GM23338 (cell line): ENCODE measurements at regions not wholly inside any gene's neighbourhood (a gene's known extent, or its start where the extent isn't known, plus 50 kb on each side); places are given as distances from the start of the nearest gene placed in this dataset.

Experiments
- CREB1 ChIP-seq: fragments of 250-450 bp; sonication (Bioruptor Pico); IDR thresholded peaks from 2 replicates; pipeline ENCODE4 v1.5.0; 2020; ENCODE audit warnings: low read depth, mild to moderate bottlenecking, moderate library complexity
- EZH2 ChIP-seq: fragments of 200-600 bp; sonication (generic); IDR thresholded peaks from one replicate; pipeline ENCODE4 v1.8.0; 2017; ENCODE audit warnings: antibody characterized with exemption, mild to moderate bottlenecking, low read depth; ENCODE audit not compliant: unreplicated experiment
- EZH2phosphoT487 ChIP-seq: fragments of 200-600 bp; sonication (generic); IDR thresholded peaks from one replicate; pipeline ENCODE4 v1.8.1; 2018; ENCODE audit warnings: antibody characterized with exemption; ENCODE audit not compliant: unreplicated experiment
- JUNB ChIP-seq: IDR thresholded peaks from one replicate; pipeline ENCODE4 v1.6.1; 2016; ENCODE audit warnings: antibody characterized with exemption; ENCODE audit not compliant: unreplicated experiment
- NANOG ChIP-seq: IDR thresholded peaks from 2 replicates; pipeline ENCODE4 v1.6.1; 2016; ENCODE audit warnings: antibody characterized with exemption, borderline replicate concordance
- POLR2AphosphoS5 ChIP-seq: IDR thresholded peaks from 2 replicates; pipeline ENCODE4 v1.6.1; 2016; ENCODE audit warnings: antibody characterized with exemption, low read depth
- ZNF114 ChIP-seq: fragments of 250-450 bp; sonication (Bioruptor Pico); IDR thresholded peaks from 2 replicates; pipeline ENCODE4 v1.5.0; 2020; ENCODE audit warnings: mild to moderate bottlenecking, moderate library complexity
- ZNF331 ChIP-seq: fragments of 250-450 bp; sonication (Bioruptor Pico); IDR thresholded peaks from 2 replicates; pipeline ENCODE4 v1.5.0; 2020; ENCODE audit warnings: low read depth, mild to moderate bottlenecking, moderate library complexity
- TF ChIP-seq, protein P1 (sequence below), 2 experiments: fragments of 200-600 bp in 1 of 2; sonication (generic) in 1 of 2; conservative IDR thresholded peaks; 2 replicates each; pipeline versions ENCODE4 v1.5.1 to v1.6.1; 2016 to 2017; ENCODE audit warnings: antibody characterized with exemption in 2 of 2, low read depth in 2 of 2, mild to moderate bottlenecking in 2 of 2, moderate library complexity in 1 of 2
- TF ChIP-seq, protein P2 (sequence below): IDR thresholded peaks from 2 replicates; pipeline ENCODE4 v1.6.1; 2016; ENCODE audit warnings: antibody characterized with exemption
- TF ChIP-seq, protein P3 (sequence below): IDR thresholded peaks from one replicate; pipeline ENCODE4 v1.6.1; 2018; ENCODE audit warnings: antibody characterized with exemption; ENCODE audit not compliant: unreplicated experiment
- TF ChIP-seq, protein P4 (sequence below): fragments of 250-450 bp; sonication (Bioruptor Pico); IDR thresholded peaks from 2 replicates; pipeline ENCODE4 v1.5.0; 2020; ENCODE audit warnings: mild to moderate bottlenecking, moderate library complexity

DNA sequence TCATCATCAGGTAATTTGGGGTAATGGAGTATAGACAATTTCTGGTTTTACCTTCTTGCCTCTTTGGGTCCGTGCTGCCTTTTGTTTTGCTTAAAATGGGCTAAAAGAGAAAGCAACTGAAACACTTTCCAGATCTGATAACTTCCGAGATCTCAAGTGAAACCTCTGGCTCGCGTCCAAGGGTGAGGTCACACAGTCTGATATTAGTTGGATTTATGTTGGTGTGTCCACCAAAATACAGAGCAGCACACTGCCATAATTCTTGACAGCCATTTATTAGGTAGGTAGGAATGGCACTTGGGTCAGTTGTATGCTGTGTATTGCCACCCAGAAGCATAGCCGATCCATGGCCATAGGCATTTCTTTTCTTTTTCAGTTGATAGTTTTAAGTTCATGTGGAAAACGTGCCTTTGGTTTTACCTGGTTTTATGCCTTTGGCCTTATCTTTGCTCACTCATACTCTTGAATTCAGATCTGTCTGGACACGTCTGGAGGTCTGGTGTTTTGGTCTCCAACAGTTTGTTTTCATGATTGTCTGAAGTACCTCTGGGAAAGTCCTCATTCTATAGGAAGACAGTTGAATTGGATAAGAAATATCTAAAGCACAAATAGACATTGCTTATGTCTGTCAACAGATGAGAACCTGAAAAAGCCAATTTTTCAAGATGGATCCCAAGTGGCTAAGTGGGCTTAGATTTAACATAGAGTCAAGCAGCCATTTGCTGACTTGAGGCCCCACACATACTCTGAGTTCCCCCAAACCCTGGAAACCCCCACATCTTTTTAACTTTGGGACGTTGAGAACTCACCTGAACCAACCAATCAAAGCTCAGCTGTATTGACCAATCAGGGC lies 320.8 kb downstream of the SOX4 start:
- TF ChIP-seq EZH2 (no peak), EZH2phosphoT487 (no peak), POLR2AphosphoS5 (no peak), CREB1 (no peak), ZNF331 (CRISPR knock-in tag) (no peak), ZNF114 (CRISPR knock-in tag) (no peak), JUNB (no peak), NANOG (no peak)
- TF ChIP-seq, protein P1, sequence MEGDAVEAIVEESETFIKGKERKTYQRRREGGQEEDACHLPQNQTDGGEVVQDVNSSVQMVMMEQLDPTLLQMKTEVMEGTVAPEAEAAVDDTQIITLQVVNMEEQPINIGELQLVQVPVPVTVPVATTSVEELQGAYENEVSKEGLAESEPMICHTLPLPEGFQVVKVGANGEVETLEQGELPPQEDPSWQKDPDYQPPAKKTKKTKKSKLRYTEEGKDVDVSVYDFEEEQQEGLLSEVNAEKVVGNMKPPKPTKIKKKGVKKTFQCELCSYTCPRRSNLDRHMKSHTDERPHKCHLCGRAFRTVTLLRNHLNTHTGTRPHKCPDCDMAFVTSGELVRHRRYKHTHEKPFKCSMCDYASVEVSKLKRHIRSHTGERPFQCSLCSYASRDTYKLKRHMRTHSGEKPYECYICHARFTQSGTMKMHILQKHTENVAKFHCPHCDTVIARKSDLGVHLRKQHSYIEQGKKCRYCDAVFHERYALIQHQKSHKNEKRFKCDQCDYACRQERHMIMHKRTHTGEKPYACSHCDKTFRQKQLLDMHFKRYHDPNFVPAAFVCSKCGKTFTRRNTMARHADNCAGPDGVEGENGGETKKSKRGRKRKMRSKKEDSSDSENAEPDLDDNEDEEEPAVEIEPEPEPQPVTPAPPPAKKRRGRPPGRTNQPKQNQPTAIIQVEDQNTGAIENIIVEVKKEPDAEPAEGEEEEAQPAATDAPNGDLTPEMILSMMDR (conservative IDR thresholded peaks at IDR 0.05; ENCODE audit: low read depth in 2 of 2), result no peak
- TF ChIP-seq, protein P2, sequence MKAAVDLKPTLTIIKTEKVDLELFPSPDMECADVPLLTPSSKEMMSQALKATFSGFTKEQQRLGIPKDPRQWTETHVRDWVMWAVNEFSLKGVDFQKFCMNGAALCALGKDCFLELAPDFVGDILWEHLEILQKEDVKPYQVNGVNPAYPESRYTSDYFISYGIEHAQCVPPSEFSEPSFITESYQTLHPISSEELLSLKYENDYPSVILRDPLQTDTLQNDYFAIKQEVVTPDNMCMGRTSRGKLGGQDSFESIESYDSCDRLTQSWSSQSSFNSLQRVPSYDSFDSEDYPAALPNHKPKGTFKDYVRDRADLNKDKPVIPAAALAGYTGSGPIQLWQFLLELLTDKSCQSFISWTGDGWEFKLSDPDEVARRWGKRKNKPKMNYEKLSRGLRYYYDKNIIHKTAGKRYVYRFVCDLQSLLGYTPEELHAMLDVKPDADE, result no peak
- TF ChIP-seq, protein P3, sequence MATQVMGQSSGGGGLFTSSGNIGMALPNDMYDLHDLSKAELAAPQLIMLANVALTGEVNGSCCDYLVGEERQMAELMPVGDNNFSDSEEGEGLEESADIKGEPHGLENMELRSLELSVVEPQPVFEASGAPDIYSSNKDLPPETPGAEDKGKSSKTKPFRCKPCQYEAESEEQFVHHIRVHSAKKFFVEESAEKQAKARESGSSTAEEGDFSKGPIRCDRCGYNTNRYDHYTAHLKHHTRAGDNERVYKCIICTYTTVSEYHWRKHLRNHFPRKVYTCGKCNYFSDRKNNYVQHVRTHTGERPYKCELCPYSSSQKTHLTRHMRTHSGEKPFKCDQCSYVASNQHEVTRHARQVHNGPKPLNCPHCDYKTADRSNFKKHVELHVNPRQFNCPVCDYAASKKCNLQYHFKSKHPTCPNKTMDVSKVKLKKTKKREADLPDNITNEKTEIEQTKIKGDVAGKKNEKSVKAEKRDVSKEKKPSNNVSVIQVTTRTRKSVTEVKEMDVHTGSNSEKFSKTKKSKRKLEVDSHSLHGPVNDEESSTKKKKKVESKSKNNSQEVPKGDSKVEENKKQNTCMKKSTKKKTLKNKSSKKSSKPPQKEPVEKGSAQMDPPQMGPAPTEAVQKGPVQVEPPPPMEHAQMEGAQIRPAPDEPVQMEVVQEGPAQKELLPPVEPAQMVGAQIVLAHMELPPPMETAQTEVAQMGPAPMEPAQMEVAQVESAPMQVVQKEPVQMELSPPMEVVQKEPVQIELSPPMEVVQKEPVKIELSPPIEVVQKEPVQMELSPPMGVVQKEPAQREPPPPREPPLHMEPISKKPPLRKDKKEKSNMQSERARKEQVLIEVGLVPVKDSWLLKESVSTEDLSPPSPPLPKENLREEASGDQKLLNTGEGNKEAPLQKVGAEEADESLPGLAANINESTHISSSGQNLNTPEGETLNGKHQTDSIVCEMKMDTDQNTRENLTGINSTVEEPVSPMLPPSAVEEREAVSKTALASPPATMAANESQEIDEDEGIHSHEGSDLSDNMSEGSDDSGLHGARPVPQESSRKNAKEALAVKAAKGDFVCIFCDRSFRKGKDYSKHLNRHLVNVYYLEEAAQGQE, result no peak
- TF ChIP-seq, protein P4, sequence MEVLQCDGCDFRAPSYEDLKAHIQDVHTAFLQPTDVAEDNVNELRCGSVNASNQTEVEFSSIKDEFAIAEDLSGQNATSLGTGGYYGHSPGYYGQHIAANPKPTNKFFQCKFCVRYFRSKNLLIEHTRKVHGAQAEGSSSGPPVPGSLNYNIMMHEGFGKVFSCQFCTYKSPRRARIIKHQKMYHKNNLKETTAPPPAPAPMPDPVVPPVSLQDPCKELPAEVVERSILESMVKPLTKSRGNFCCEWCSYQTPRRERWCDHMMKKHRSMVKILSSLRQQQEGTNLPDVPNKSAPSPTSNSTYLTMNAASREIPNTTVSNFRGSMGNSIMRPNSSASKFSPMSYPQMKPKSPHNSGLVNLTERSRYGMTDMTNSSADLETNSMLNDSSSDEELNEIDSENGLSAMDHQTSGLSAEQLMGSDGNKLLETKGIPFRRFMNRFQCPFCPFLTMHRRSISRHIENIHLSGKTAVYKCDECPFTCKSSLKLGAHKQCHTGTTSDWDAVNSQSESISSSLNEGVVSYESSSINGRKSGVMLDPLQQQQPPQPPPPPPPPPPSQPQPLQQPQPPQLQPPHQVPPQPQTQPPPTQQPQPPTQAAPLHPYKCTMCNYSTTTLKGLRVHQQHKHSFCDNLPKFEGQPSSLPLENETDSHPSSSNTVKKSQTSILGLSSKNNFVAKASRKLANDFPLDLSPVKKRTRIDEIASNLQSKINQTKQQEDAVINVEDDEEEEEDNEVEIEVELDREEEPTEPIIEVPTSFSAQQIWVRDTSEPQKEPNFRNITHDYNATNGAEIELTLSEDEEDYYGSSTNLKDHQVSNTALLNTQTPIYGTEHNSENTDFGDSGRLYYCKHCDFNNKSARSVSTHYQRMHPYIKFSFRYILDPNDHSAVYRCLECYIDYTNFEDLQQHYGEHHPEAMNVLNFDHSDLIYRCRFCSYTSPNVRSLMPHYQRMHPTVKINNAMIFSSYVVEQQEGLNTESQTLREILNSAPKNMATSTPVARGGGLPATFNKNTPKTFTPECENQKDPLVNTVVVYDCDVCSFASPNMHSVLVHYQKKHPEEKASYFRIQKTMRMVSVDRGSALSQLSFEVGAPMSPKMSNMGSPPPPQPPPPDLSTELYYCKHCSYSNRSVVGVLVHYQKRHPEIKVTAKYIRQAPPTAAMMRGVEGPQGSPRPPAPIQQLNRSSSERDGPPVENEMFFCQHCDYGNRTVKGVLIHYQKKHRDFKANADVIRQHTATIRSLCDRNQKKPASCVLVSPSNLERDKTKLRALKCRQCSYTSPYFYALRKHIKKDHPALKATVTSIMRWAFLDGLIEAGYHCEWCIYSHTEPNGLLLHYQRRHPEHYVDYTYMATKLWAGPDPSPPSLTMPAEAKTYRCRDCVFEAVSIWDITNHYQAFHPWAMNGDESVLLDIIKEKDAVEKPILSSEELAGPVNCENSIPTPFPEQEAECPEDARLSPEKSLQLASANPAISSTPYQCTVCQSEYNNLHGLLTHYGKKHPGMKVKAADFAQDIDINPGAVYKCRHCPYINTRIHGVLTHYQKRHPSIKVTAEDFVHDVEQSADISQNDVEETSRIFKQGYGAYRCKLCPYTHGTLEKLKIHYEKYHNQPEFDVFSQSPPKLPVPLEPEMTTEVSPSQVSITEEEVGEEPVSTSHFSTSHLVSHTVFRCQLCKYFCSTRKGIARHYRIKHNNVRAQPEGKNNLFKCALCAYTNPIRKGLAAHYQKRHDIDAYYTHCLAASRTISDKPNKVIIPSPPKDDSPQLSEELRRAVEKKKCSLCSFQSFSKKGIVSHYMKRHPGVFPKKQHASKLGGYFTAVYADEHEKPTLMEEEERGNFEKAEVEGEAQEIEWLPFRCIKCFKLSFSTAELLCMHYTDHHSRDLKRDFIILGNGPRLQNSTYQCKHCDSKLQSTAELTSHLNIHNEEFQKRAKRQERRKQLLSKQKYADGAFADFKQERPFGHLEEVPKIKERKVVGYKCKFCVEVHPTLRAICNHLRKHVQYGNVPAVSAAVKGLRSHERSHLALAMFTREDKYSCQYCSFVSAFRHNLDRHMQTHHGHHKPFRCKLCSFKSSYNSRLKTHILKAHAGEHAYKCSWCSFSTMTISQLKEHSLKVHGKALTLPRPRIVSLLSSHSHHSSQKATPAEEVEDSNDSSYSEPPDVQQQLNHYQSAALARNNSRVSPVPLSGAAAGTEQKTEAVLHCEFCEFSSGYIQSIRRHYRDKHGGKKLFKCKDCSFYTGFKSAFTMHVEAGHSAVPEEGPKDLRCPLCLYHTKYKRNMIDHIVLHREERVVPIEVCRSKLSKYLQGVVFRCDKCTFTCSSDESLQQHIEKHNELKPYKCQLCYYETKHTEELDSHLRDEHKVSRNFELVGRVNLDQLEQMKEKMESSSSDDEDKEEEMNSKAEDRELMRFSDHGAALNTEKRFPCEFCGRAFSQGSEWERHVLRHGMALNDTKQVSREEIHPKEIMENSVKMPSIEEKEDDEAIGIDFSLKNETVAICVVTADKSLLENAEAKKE (CRISPR knock-in tag), result no peak
